ENCODE measurements at regions not wholly inside any gene's neighbourhood (a gene's known extent, or its start where the extent isn't known, plus 50 kb on each side); places are given as distances from the start of the nearest gene placed in this dataset.

- ATAC-seq (ENCODE audit: low read depth) (no peak), DNase-seq (no peak)
- ChIA-PET POLR2A (ENCODE audit: unreplicated experiment) (no interaction called here), CTCF (no interaction called here)
- no peak overlapping the region for H4K91ac ChIP-seq (ENCODE audit: insufficient read depth, low read depth, low read length)
- no peak overlapping the region for H2AK9ac ChIP-seq (replicated peaks; ENCODE audit: low read depth, low read length, poor library complexity)
- no peak overlapping the region for H3K18ac ChIP-seq (ENCODE audit: low read depth, low read length)
- no peak overlapping the region for H3K4ac ChIP-seq (ENCODE audit: low read depth, low read length)
- no peak overlapping the region for H3K9ac ChIP-seq (ENCODE audit: low read depth, low read length)
- no peak overlapping the region for H3K14ac ChIP-seq (replicated peaks; ENCODE audit: low read depth, low read length)
- H4K8ac ChIP-seq (ENCODE audit: low read depth in 2 of 2, low read length in 2 of 2): no peak overlapping the region
- no peak overlapping the region for H3K23ac ChIP-seq (ENCODE audit: low read depth, low read length)
- no TSS peak for BruUV-seq (replicated peaks)
- no peak overlapping the region for H2BK15ac ChIP-seq (ENCODE audit: low read depth, low read length)
- no peak overlapping the region for H3K56ac ChIP-seq (ENCODE audit: extremely low read depth, insufficient read depth, low read length)
- H2AK5ac ChIP-seq (ENCODE audit: low read depth, low read length): no peak overlapping the region
- no peak overlapping the region for H3K27ac ChIP-seq (ENCODE audit: insufficient read depth, low read length)
- H3K27me3 ChIP-seq (ENCODE audit: control insufficient read depth, insufficient read depth, low read length): no peaks in the 10 kb centered on the region
- H2AFZ ChIP-seq (replicated peaks; ENCODE audit: low read length, poor library complexity): no peak overlapping the region
- no peak overlapping the region for H2BK120ac ChIP-seq (ENCODE audit: low read depth, low read length)
- H3K4me3 ChIP-seq (ENCODE audit: insufficient read depth, low read depth, low read length): no peak overlapping the region
- no peak for TF ChIP-seq RAD21 (IDR thresholded peaks at IDR 0.05; ENCODE audit: low read length)
- no peak for TF ChIP-seq CHD1 (IDR thresholded peaks at IDR 0.05; ENCODE audit: low read depth, low read length)
- no peak for TF ChIP-seq MAZ (IDR thresholded peaks at IDR 0.05; ENCODE audit: borderline replicate concordance, low read depth, low read length)
- TF ChIP-seq CTCF (conservative IDR thresholded peaks at IDR 0.05; ENCODE audit: low read depth, low read length): no peak
- TF ChIP-seq BHLHE40 (IDR thresholded peaks at IDR 0.05; ENCODE audit: low read depth, low read length): no peak
- no peak for TF ChIP-seq POLR2A (IDR thresholded peaks at IDR 0.05; ENCODE audit: low read depth, low read length)
- no peak for TF ChIP-seq MAFK (IDR thresholded peaks at IDR 0.05; ENCODE audit: low read depth, low read length)
- no peak for TF ChIP-seq RFX5 (IDR thresholded peaks at IDR 0.05; ENCODE audit: low read depth, low read length)
- TF ChIP-seq SMC3 (IDR thresholded peaks at IDR 0.05; ENCODE audit: low read depth, low read length): no peak
- TF ChIP-seq USF2 (IDR thresholded peaks at IDR 0.05; ENCODE audit: low read depth, low read length): no peak
- TF ChIP-seq CEBPB (IDR thresholded peaks at IDR 0.05; ENCODE audit: low read depth, low read length): no peak
- no peak for TF ChIP-seq NFE2L2 (IDR thresholded peaks at IDR 0.05; ENCODE audit: low read depth, low read length)
- TF ChIP-seq ELK1 (IDR thresholded peaks at IDR 0.05; ENCODE audit: borderline replicate concordance, low read depth, low read length): no peak
- no peak for TF ChIP-seq RCOR1 (IDR thresholded peaks at IDR 0.05; ENCODE audit: insufficient replicate concordance, low read length)
- TF ChIP-seq MXI1 (IDR thresholded peaks at IDR 0.05; ENCODE audit: borderline replicate concordance, low read depth, low read length): no peak
- intact Hi-C loops (cut with micrococcal nuclease): loop anchor here (10.0 kb wide), 1 partner anchor 1214 kb away; no protein-coding TSS in a partner anchor
- H4K5ac ChIP-seq (ENCODE audit: low read depth, low read length): no peak overlapping the region
- no peaks in the 10 kb centered on the region for H3K36me3 ChIP-seq (ENCODE audit: control insufficient read depth, insufficient read depth, low read length)
- H3K9me1 ChIP-seq (ENCODE audit: insufficient read depth, low read length): no peaks in the 10 kb centered on the region
- H4K20me1 ChIP-seq (ENCODE audit: insufficient read depth, low read length): no peaks in the 10 kb centered on the region
- in situ Hi-C loops (cut with MboI; ENCODE audit: low sequenced_read_pairs): no loop called here
- no peak overlapping the region for H3K4me2 ChIP-seq (ENCODE audit: low read depth, low read length)
- H3K4me1 ChIP-seq (ENCODE audit: control insufficient read depth, insufficient read depth, low read length): no peaks in the 10 kb centered on the region
- WGBS, 2 experiments (ENCODE audit: extremely low coverage in 2 of 2, insufficient read length in 1 of 2): no CpG with 5 or more reads among the region's 1 CpG
- H3K9me3 ChIP-seq (ENCODE audit: control insufficient read depth, insufficient read depth, low read length): no peaks in the 10 kb centered on the region
- no peak overlapping the region for H2BK5ac ChIP-seq (ENCODE audit: low read depth, low read length, poor library complexity, severe bottlenecking)
- H2BK20ac ChIP-seq (ENCODE audit: low read depth, low read length): no peak overlapping the region
- dilution Hi-C loops (cut with HindIII; ENCODE audit: low sequenced_read_pairs, unreplicated experiment): no loop called here
- H3K79me1 ChIP-seq (ENCODE audit: low read depth in 1 of 2, low read length in 2 of 2): no peaks in the 10 kb centered on the region
Measured at GRCh38 chr13:80881034-80881433, 540.1 kb upstream of the SPRY2 start.

Measured in IMR-90 (cell line).